IMR-90 (cell line): ENCODE measurements at regions not wholly inside any gene's neighbourhood (a gene's known extent, or its start where the extent isn't known, plus 50 kb on each side); places are given as distances from the start of the nearest gene placed in this dataset.

ENCODE experiments used
- BHLHE40 ChIP-seq: fragments of 150-350 bp; IDR thresholded peaks from 2 replicates; pipeline ENCODE4 v1.6.1; 2016; ENCODE audit warnings: mild to moderate bottlenecking, low read depth, low read length
- CEBPB ChIP-seq: IDR thresholded peaks from 2 replicates; pipeline ENCODE4 v1.6.1; 2012; ENCODE audit warnings: low read depth, low read length, improper control_type of control experiment
- CTCF ChIP-seq: conservative IDR thresholded peaks from 2 replicates; pipeline ENCODE4 v1.5.1; 2012; ENCODE audit warnings: mild to moderate bottlenecking, low read depth, low read length, improper control_type of control experiment
- ELK1 ChIP-seq: fragments of 150-350 bp; IDR thresholded peaks from 2 replicates; pipeline ENCODE4 v1.6.1; 2016; ENCODE audit warnings: low read depth, mild to moderate bottlenecking, low read length, moderate library complexity, borderline replicate concordance
- FOS ChIP-seq: fragments of 150-350 bp; IDR thresholded peaks from 2 replicates; pipeline ENCODE4 v1.6.1; 2016; ENCODE audit warnings: low read depth, low read length
- MAFK ChIP-seq: IDR thresholded peaks from 2 replicates; pipeline ENCODE4 v1.6.1; 2012; ENCODE audit warnings: low read depth, low read length, improper control_type of control experiment
- MAZ ChIP-seq: IDR thresholded peaks from 2 replicates; pipeline ENCODE4 v1.6.1; 2012; ENCODE audit warnings: low read depth, mild to moderate bottlenecking, low read length, improper control_type of control experiment, moderate library complexity, borderline replicate concordance
- MXI1 ChIP-seq: IDR thresholded peaks from 2 replicates; pipeline ENCODE4 v1.6.1; 2012; ENCODE audit warnings: low read depth, mild to moderate bottlenecking, low read length, moderate library complexity, borderline replicate concordance
- POLR2A ChIP-seq: IDR thresholded peaks from 2 replicates; pipeline ENCODE4 v1.6.1; 2012; ENCODE audit warnings: mild to moderate bottlenecking, low read depth, low read length
- RAD21 ChIP-seq: IDR thresholded peaks from 2 replicates; pipeline ENCODE4 v1.6.1; 2012; ENCODE audit warnings: low read length, improper control_type of control experiment
- RFX5 ChIP-seq: IDR thresholded peaks from 2 replicates; pipeline ENCODE4 v1.8.0; 2012; ENCODE audit warnings: low read depth, mild to moderate bottlenecking, low read length, moderate library complexity
- TF ChIP-seq, protein P1 (sequence below): fragments of 150-350 bp; IDR thresholded peaks from 2 replicates; pipeline ENCODE4 v1.6.1; 2017; ENCODE audit warnings: mild to moderate bottlenecking, antibody characterized with exemption, low read length, low read depth

- TF ChIP-seq CTCF: no peak
- TF ChIP-seq POLR2A: no peak
- no peak for TF ChIP-seq RAD21
- TF ChIP-seq MAFK: no peak
- no peak for TF ChIP-seq CEBPB
- TF ChIP-seq, protein P1, sequence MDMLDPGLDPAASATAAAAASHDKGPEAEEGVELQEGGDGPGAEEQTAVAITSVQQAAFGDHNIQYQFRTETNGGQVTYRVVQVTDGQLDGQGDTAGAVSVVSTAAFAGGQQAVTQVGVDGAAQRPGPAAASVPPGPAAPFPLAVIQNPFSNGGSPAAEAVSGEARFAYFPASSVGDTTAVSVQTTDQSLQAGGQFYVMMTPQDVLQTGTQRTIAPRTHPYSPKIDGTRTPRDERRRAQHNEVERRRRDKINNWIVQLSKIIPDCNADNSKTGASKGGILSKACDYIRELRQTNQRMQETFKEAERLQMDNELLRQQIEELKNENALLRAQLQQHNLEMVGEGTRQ: no peak
- TF ChIP-seq BHLHE40: no peak
- no peak for TF ChIP-seq ELK1
- no peak for TF ChIP-seq RFX5
- no peak for TF ChIP-seq MXI1
- TF ChIP-seq MAZ: no peak
- no peak for TF ChIP-seq FOS
These were observed 94.3 kb downstream of the EDN1 start for GRCh38 chr6:12384357-12384912.
